HFFc6 (cell line): ENCODE measurements at regions not wholly inside any gene's neighbourhood (a gene's known extent, or its start where the extent isn't known, plus 50 kb on each side); places are given as distances from the start of the nearest gene placed in this dataset.

Experiments
- DNase-seq: peaks from one replicate; pipeline ENCODE4 v3.0.0-alpha.2; 2018
- H3K27ac Mint-ChIP-seq: 2 replicates; pipeline ENCODE4 v1.8.0; 2020; ENCODE audit warnings: mild to moderate bottlenecking, mixed read lengths
- H3K27me3 Mint-ChIP-seq: 2 replicates; pipeline ENCODE4 v1.8.0; 2021; ENCODE audit warnings: mild to moderate bottlenecking, moderate library complexity, mixed read lengths; ENCODE audit not compliant: insufficient read depth
- H3K36me3 Mint-ChIP-seq: 2 replicates; pipeline ENCODE4 v1.8.0; 2021; ENCODE audit warnings: low read depth, mixed read lengths
- H3K4me1 Mint-ChIP-seq: 2 replicates; pipeline ENCODE4 v1.8.0; 2020; ENCODE audit warnings: low read depth, mixed read lengths
- H3K4me3 Mint-ChIP-seq: 2 replicates; pipeline ENCODE4 v1.8.0; 2020; ENCODE audit warnings: mild to moderate bottlenecking, moderate library complexity, mixed read lengths
- H3K9me3 Mint-ChIP-seq: 2 replicates; pipeline ENCODE4 v1.8.0; 2020; ENCODE audit warnings: mild to moderate bottlenecking, mixed read lengths
- CTCF ChIP-seq: fragments of 200-600 bp; sonication (generic); IDR thresholded peaks from 2 replicates; pipeline ENCODE4 v1.5.0; 2021; ENCODE audit warnings: antibody characterized with exemption, mild to moderate bottlenecking

GRCh38 chr20:37611346-37611745 lies 82.5 kb upstream of the CTNNBL1 start:
- DNase-seq, result no peak
- no peaks in the 10 kb centered on the region for H3K36me3 Mint-ChIP-seq
- H3K4me3 Mint-ChIP-seq, result no peak overlapping the region
- TF ChIP-seq CTCF, result no peak
- no peaks in the 10 kb centered on the region for H3K9me3 Mint-ChIP-seq
- H3K4me1 Mint-ChIP-seq, result no peaks in the 10 kb centered on the region
- peaks cover 28% of the 10 kb centered on the region for H3K27me3 Mint-ChIP-seq
- no peak overlapping the region for H3K27ac Mint-ChIP-seq

GRCh38 chr20:37610203-37610798 lies 82.6 kb upstream of the BLCAP start:
- no peaks in the 10 kb centered on the region for H3K9me3 Mint-ChIP-seq
- H3K4me3 Mint-ChIP-seq, result no peak overlapping the region
- TF ChIP-seq CTCF, result no peak
- H3K27ac Mint-ChIP-seq, result no peak overlapping the region
- peaks cover 28% of the 10 kb centered on the region for H3K27me3 Mint-ChIP-seq
- H3K36me3 Mint-ChIP-seq, result no peaks in the 10 kb centered on the region
- H3K4me1 Mint-ChIP-seq, result no peaks in the 10 kb centered on the region
- no peak for DNase-seq

- Mint-ChIP-seq H3K36me3 (no peaks in the 10 kb centered on the region), H3K9me3 (no peaks in the 10 kb centered on the region), H3K27me3 (peaks cover 34% of the 10 kb centered on the region), H3K4me1 (no peaks in the 10 kb centered on the region; the same call in 1 of the 2 replicates), H3K27ac (no peak overlapping the region), H3K4me3 (no peak overlapping the region)
- TF ChIP-seq CTCF, result no peak
- no peak for DNase-seq
Observed at GRCh38 chr20:37602634-37603033, 75.0 kb upstream of the BLCAP start.

GRCh38 chr20:37600486-37600885 lies 72.8 kb upstream of the BLCAP start:
- Mint-ChIP-seq H3K4me3 (no peak overlapping the region), H3K9me3 (no peaks in the 10 kb centered on the region), H3K36me3 (no peaks in the 10 kb centered on the region), H3K4me1 (no peaks in the 10 kb centered on the region; the same call in 1 of the 2 replicates), H3K27me3 (peaks cover 31% of the 10 kb centered on the region), H3K27ac (no peak overlapping the region)
- no peak for TF ChIP-seq CTCF
- no peak for DNase-seq

- Mint-ChIP-seq H3K4me3 (no peak overlapping the region), H3K36me3 (no peaks in the 10 kb centered on the region), H3K27me3 (peaks cover 27% of the 10 kb centered on the region), H3K9me3 (no peaks in the 10 kb centered on the region), H3K27ac (no peak overlapping the region), H3K4me1 (no peaks in the 10 kb centered on the region; the same call in 1 of the 2 replicates)
- no peak for TF ChIP-seq CTCF
- DNase-seq, result no peak
Observed at GRCh38 chr20:37598575-37599342, 71.1 kb upstream of the BLCAP start.
